RWPE1 (cell line): ENCODE measurements at regions not wholly inside any gene's neighbourhood (a gene's known extent, or its start where the extent isn't known, plus 50 kb on each side); places are given as distances from the start of the nearest gene placed in this dataset.
"Not testable (repeated sequence)": the region's sequence is repeated elsewhere in the genome, so short reads cannot be mapped to it uniquely, and the experiment has no call there.

Experiments used
- CTCF ChIA-PET: fragments of 350-600 bp; sonication (Branson Sonifier 250); formaldehyde crosslinking; extraction: SDS; loops from one replicate; lab custom pipeline; 2021; lab: Yijun Ruan, JAX
- POLR2A ChIA-PET: fragments of 400-600 bp; formaldehyde crosslinking; extraction: SDS; loops from one replicate; lab custom pipeline; 2020; ENCODE audit warnings: antibody characterized with exemption; ENCODE audit not compliant: low non-redundant PET; lab: Yijun Ruan, JAX
- DNase-seq: peaks from one replicate; pipeline ENCODE4 v3.0.0; 2012; ENCODE audit warnings: low spot score
- H3K27ac ChIP-seq: fragments of 450-650 bp; 2 replicates; pipeline ENCODE4 v1.5.1; 2017
- CTCF ChIP-seq: fragments of 450-650 bp; conservative IDR thresholded peaks from 2 replicates; pipeline ENCODE4 v1.5.1; 2017; ENCODE audit warnings: low read depth, mild to moderate bottlenecking

GRCh38 chr3:127070776-127071175 is 87.9 kb downstream of the PLXNA1 start:
- no peak for DNase-seq
- no peak for TF ChIP-seq CTCF
- H3K27ac ChIP-seq = peak overlapping the region; percentile 50
- ChIA-PET POLR2A (no interaction called here), CTCF (no interaction called here)

GRCh38 chr3:127071597-127072001 is 88.7 kb downstream of the PLXNA1 start:
- CTCF ChIA-PET = interaction anchor here (0.6 kb wide), 1 partner anchor 46 kb away, joined by 5 read pairs; no protein-coding TSS in a partner anchor
- POLR2A ChIA-PET = no interaction called here

GRCh38 chr3:127072221-127072771 is 89.4 kb downstream of the PLXNA1 start:
- CTCF ChIA-PET = no interaction called here

More at GRCh38 chr3:127071597-127072001, 88.7 kb downstream of the PLXNA1 start:
- no peak for DNase-seq
- no peak overlapping the region for H3K27ac ChIP-seq
- TF ChIP-seq CTCF = no peak

GRCh38 chr3:127072971-127073783 is 90.3 kb downstream of the PLXNA1 start:
- peak overlapping the region; percentile 88 for H3K27ac ChIP-seq
- no peak for TF ChIP-seq CTCF
- DNase-seq = no peak
- ChIA-PET CTCF (interaction anchor here (0.8 kb wide), 1 partner anchor 93 kb away, joined by 3 read pairs; no protein-coding TSS in a partner anchor), POLR2A (no interaction called here)

More at GRCh38 chr3:127072221-127072771, 89.4 kb downstream of the PLXNA1 start:
- POLR2A ChIA-PET = no interaction called here
- H3K27ac ChIP-seq = no peak overlapping the region
- no peak for DNase-seq
- no peak for TF ChIP-seq CTCF

GRCh38 chr3:127073941-127074820 is 91.3 kb downstream of the PLXNA1 start:
- peak; percentile 26 for DNase-seq
- ChIA-PET CTCF (interaction anchor here (0.8 kb wide), 2 partner anchors 49 to 92 kb away, joined by 3 to 4 read pairs; no protein-coding TSS in a partner anchor), POLR2A (interaction anchor here (0.6 kb wide), 1 partner anchor 58 kb away, joined by 3 read pairs; no protein-coding TSS in a partner anchor)
- TF ChIP-seq CTCF = no peak
- H3K27ac ChIP-seq = peak overlapping the region; percentile 88

- peak overlapping the region; percentile 88 for H3K27ac ChIP-seq
- ChIA-PET CTCF (no interaction called here), POLR2A (interaction anchor here (0.6 kb wide), 1 partner anchor 59 kb away, joined by 3 read pairs; no protein-coding TSS in a partner anchor)
- DNase-seq = peak; percentile 16
- TF ChIP-seq CTCF = no peak
Observed at GRCh38 chr3:127074900-127075360, 92.0 kb downstream of the PLXNA1 start.

GRCh38 chr3:127076166-127076992 is 93.5 kb downstream of the PLXNA1 start:
- H3K27ac ChIP-seq, DNase-seq, CTCF ChIA-PET, POLR2A ChIA-PET: not testable (repeated sequence)
